Thyroid gland (tissue), 4 donors: ENCODE measurements at regions not wholly inside any gene's neighbourhood (a gene's known extent, or its start where the extent isn't known, plus 50 kb on each side); places are given as distances from the start of the nearest gene placed in this dataset.

ENCODE experiments used
- DNase-seq, 2 donors: peaks; one replicate each; pipeline ENCODE4 v3.0.0-alpha.2; 2019
- H3K27ac ChIP-seq, 3 donors: fragments of 200-600 bp; sonication (generic); 1 replicate in 2 of 3; 2 replicates in 1 of 3; pipeline ENCODE4 v1.5.1; 2016 to 2019; ENCODE audit warnings: mild to moderate bottlenecking in 1 of 3, moderate library complexity in 1 of 3
- H3K27me3 ChIP-seq: fragments of 200-600 bp; sonication (generic); one replicate; pipeline ENCODE4 v1.5.1; 2019
- H3K36me3 ChIP-seq, 2 donors: fragments of 200-600 bp; sonication (generic); one replicate each; pipeline ENCODE4 v1.5.1; 2016 to 2019
- H3K4me1 ChIP-seq, 2 donors: fragments of 200-600 bp; sonication (generic); one replicate each; pipeline ENCODE4 v1.5.1; 2017 to 2019
- H3K4me3 ChIP-seq, 3 donors: fragments of 200-600 bp; sonication (generic); replicated peaks in 1 of 3; 1 replicate in 2 of 3; 2 replicates in 1 of 3; pipeline ENCODE4 v1.5.1; 2016; ENCODE audit warnings: mild to moderate bottlenecking in 1 of 3
- H3K9me3 ChIP-seq: fragments of 200-600 bp; sonication (generic); one replicate; pipeline ENCODE4 v1.5.1; 2017
- CTCF ChIP-seq, 6 experiments: fragments of 200-600 bp in 3 of 6; fragments of 450-650 bp in 3 of 6; sonication (generic) in 3 of 6; IDR thresholded peaks; one replicate each; pipeline ENCODE4 v1.5.1; 2016 to 2019; ENCODE audit warnings: antibody characterized with exemption in 6 of 6, mild to moderate bottlenecking in 2 of 6, inconsistent platforms in 1 of 6, moderate library complexity in 1 of 6
- POLR2A ChIP-seq, 2 donors: fragments of 450-650 bp; IDR thresholded peaks; one replicate each; pipeline ENCODE4 v1.6.1; 2017; ENCODE audit warnings: antibody characterized with exemption in 2 of 2, mild to moderate bottlenecking in 2 of 2, moderate library complexity in 1 of 2
- WGBS, 2 donors: methylation state at CpG; one replicate each; pipeline ENCODE4 v1.1.5; 2017; 5-methylcytosine and 5-hydroxymethylcytosine counted together
- intact Hi-C: fragments of 100-400 bp; cut with DNase I; formaldehyde crosslinking; loops from one replicate; pipeline ENCODE4 v1.15.1; 2023

GRCh38 chr12:41904041-41904440 is 240.6 kb downstream of the GXYLT1 start:
- H3K27ac ChIP-seq = no peak overlapping the region
- H3K36me3 ChIP-seq = no peaks in the 10 kb centered on the region
- H3K4me1 ChIP-seq = no peaks in the 10 kb centered on the region
- TF ChIP-seq POLR2A (IDR thresholded peaks at IDR 0.05) (no peak), CTCF (IDR thresholded peaks at IDR 0.05) (no peak)
- H3K9me3 ChIP-seq = no peaks in the 10 kb centered on the region
- intact Hi-C loops = no loop called here
- 59 to 64% methylated on average over 4 of the region's 4 CpGs for WGBS, 2 donors
- no peak overlapping the region for H3K4me3 ChIP-seq
- H3K27me3 ChIP-seq = no peaks in the 10 kb centered on the region
- DNase-seq = no peak

DNA sequence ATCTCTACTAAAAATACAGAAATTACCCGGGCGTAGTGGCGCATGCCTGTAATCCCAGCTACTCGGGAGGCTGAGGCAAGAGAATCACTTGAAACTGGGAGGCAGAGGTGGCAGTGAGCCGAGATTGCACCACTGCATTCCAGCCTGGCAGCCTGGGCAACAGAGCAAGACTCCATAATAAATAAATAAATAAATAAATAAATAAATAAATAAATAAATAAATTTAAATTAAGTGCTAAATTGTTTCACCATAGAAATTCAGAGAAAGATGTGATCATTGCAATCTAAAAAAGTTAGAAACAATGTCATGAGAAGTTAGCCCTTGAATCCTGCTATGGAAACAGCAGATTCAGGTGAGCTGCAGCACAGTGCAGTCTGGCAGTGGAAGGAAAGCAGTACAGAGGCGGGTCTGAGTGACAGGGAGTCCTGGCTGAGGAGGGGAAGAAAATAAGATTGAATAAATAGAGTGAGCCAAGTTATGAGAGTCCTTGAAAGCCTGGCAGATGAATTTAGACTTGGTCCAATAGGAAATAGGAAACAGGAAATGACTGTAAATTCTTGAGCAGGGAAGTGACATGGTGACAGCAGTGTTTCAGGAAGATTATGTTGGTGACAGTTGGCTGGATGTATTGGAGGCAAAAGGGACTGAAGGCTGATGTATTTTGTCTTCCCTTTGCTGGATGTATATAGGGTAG is 241.5 kb downstream of the GXYLT1 start:
- Histone ChIP-seq H3K4me1 (no peaks in the 10 kb centered on the region), H3K4me3 (no peak overlapping the region), H3K36me3 (no peaks in the 10 kb centered on the region), H3K27me3 (no peaks in the 10 kb centered on the region), H3K27ac (no peak overlapping the region), H3K9me3 (no peaks in the 10 kb centered on the region)
- TF ChIP-seq CTCF (IDR thresholded peaks at IDR 0.05) (no peak), POLR2A (IDR thresholded peaks at IDR 0.05) (no peak)
- no peak for DNase-seq
- intact Hi-C loops = no loop called here
- 89 to 90% methylated on average over 6 of the region's 6 CpGs for WGBS, 2 donors

DNA sequence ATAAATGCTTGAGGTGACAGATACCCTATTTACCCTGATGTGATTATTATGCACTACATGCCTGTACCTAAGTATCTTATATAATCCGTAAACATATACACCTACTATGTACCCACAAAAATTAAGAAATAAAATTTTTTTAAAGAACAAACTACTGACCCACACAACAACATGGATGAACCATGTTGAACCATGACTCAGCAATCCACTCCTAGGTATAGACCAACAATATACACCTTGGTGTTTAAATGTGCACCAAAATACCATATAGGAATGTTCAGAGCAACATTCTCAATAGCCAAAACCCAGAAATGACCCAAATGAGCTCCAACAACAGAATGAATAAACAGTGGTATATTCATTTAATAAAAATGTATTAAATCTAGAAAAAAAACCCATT is 245.1 kb downstream of the GXYLT1 start:
- Histone ChIP-seq H3K27ac (no peak overlapping the region), H3K4me3 (no peak overlapping the region), H3K36me3 (no peaks in the 10 kb centered on the region), H3K27me3 (no peaks in the 10 kb centered on the region), H3K9me3 (no peaks in the 10 kb centered on the region), H3K4me1 (no peaks in the 10 kb centered on the region)
- no peak for DNase-seq
- 94 to 95% methylated on average over 1 of the region's 1 CpG for WGBS, 2 donors
- TF ChIP-seq POLR2A (IDR thresholded peaks at IDR 0.05) (no peak), CTCF (IDR thresholded peaks at IDR 0.05) (no peak)
- intact Hi-C loops = no loop called here

DNA sequence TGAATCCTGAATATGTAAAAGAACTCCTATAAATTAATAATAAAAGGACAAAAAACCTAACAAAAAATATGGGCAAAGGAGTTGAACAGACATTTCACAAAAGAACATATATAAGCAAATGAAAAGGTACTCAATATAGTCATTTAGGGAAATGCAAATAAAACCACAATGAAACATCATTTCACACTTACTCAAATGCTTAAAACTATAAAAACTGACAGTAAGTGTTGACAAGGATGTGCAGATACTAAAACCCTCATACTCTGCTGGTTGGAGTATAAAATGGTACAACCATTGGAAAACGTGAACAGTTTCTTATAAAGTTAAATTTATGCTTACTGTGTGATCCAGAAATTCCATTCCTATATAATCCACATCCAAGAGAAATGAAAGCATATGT is 247.1 kb downstream of the GXYLT1 start:
- H3K36me3 ChIP-seq = no peaks in the 10 kb centered on the region
- TF ChIP-seq CTCF (IDR thresholded peaks at IDR 0.05) = no peak
- no peak for TF ChIP-seq POLR2A (IDR thresholded peaks at IDR 0.05)
- H3K27me3 ChIP-seq = no peaks in the 10 kb centered on the region
- H3K9me3 ChIP-seq = no peaks in the 10 kb centered on the region
- H3K27ac ChIP-seq = no peak overlapping the region
- intact Hi-C loops = no loop called here
- H3K4me3 ChIP-seq = no peak overlapping the region
- H3K4me1 ChIP-seq = no peaks in the 10 kb centered on the region
- no peak for DNase-seq
- 76 to 79% methylated on average over 1 of the region's 1 CpG for WGBS, 2 donors

GRCh38 chr12:41893491-41893890 is 251.2 kb downstream of the GXYLT1 start:
- DNase-seq = no peak
- Histone ChIP-seq H3K9me3 (no peaks in the 10 kb centered on the region), H3K36me3 (no peaks in the 10 kb centered on the region), H3K4me1 (no peaks in the 10 kb centered on the region), H3K27ac (no peak overlapping the region), H3K27me3 (no peaks in the 10 kb centered on the region), H3K4me3 (no peak overlapping the region)
- no peak for TF ChIP-seq CTCF (IDR thresholded peaks at IDR 0.05)
- no peak for TF ChIP-seq POLR2A (IDR thresholded peaks at IDR 0.05)
- WGBS, 2 donors = 90 to 93% methylated on average over 3 of the region's 3 CpGs
- intact Hi-C loops = no loop called here
